ENCODE measurements at regions not wholly inside any gene's neighbourhood (a gene's known extent, or its start where the extent isn't known, plus 50 kb on each side); places are given as distances from the start of the nearest gene placed in this dataset.

GRCh38 chr3:5276934-5277333 lies 89.4 kb downstream of the EDEM1 start:
- H3K4me1 Mint-ChIP-seq = no peaks in the 10 kb centered on the region
- H3K9me3 Mint-ChIP-seq = peaks cover 9% of the 10 kb centered on the region
- H3K36me3 Mint-ChIP-seq (ENCODE audit: low read depth) = no peaks in the 10 kb centered on the region
- DNase-seq (ENCODE audit: low read depth, low spot score) = no peak
- TF ChIP-seq CTCF (conservative IDR thresholded peaks at IDR 0.05) = no peak
- no peak overlapping the region for H3K27ac Mint-ChIP-seq (ENCODE audit: unreplicated experiment)
- H3K27me3 Mint-ChIP-seq (ENCODE audit: low read depth) = no peaks in the 10 kb centered on the region
- no peak overlapping the region for H3K4me3 Mint-ChIP-seq

- no peak for TF ChIP-seq CTCF (conservative IDR thresholded peaks at IDR 0.05)
- Mint-ChIP-seq H3K27me3 (ENCODE audit: low read depth) (no peaks in the 10 kb centered on the region), H3K9me3 (peaks cover 13% of the 10 kb centered on the region), H3K4me3 (no peak overlapping the region), H3K4me1 (no peaks in the 10 kb centered on the region), H3K27ac (ENCODE audit: unreplicated experiment) (no peak overlapping the region), H3K36me3 (ENCODE audit: low read depth) (peaks cover 2% of the 10 kb centered on the region)
- DNase-seq (ENCODE audit: low read depth, low spot score) = no peak
These were observed 90.2 kb downstream of the EDEM1 start for GRCh38 chr3:5277612-5278236.

- Mint-ChIP-seq H3K4me1 (no peaks in the 10 kb centered on the region), H3K36me3 (ENCODE audit: low read depth) (peaks cover 2% of the 10 kb centered on the region), H3K9me3 (peaks cover 16% of the 10 kb centered on the region), H3K27me3 (ENCODE audit: low read depth) (no peaks in the 10 kb centered on the region), H3K27ac (ENCODE audit: unreplicated experiment) (no peak overlapping the region), H3K4me3 (no peak overlapping the region)
- DNase-seq (ENCODE audit: low read depth, low spot score) = no peak
- TF ChIP-seq CTCF (conservative IDR thresholded peaks at IDR 0.05) = no peak
These were observed 91.2 kb downstream of the EDEM1 start for GRCh38 chr3:5278666-5279065.

- Mint-ChIP-seq H3K4me3 (no peak overlapping the region), H3K27ac (ENCODE audit: unreplicated experiment) (no peak overlapping the region), H3K27me3 (ENCODE audit: low read depth) (no peaks in the 10 kb centered on the region), H3K4me1 (no peaks in the 10 kb centered on the region), H3K36me3 (ENCODE audit: low read depth) (peaks cover 9% of the 10 kb centered on the region), H3K9me3 (peaks cover 28% of the 10 kb centered on the region)
- DNase-seq (ENCODE audit: low read depth, low spot score) = no peak
- TF ChIP-seq CTCF (conservative IDR thresholded peaks at IDR 0.05) = no peak
These were observed 95.2 kb downstream of the EDEM1 start for GRCh38 chr3:5282703-5283102.

GRCh38 chr3:5285439-5285838 lies 97.9 kb downstream of the EDEM1 start:
- H3K36me3 Mint-ChIP-seq (ENCODE audit: low read depth) = peaks cover 9% of the 10 kb centered on the region
- no peak for TF ChIP-seq CTCF (conservative IDR thresholded peaks at IDR 0.05)
- DNase-seq (ENCODE audit: low read depth, low spot score) = no peak
- H3K27me3 Mint-ChIP-seq (ENCODE audit: low read depth) = no peaks in the 10 kb centered on the region
- no peak overlapping the region for H3K27ac Mint-ChIP-seq (ENCODE audit: unreplicated experiment)
- no peaks in the 10 kb centered on the region for H3K4me1 Mint-ChIP-seq
- no peak overlapping the region for H3K4me3 Mint-ChIP-seq
- H3K9me3 Mint-ChIP-seq = peaks cover 26% of the 10 kb centered on the region

Data from neural crest cell (in vitro differentiated cells).